Mesothelial cell of epicardium (in vitro differentiated cells): ENCODE measurements at regions not wholly inside any gene's neighbourhood (a gene's known extent, or its start where the extent isn't known, plus 50 kb on each side); places are given as distances from the start of the nearest gene placed in this dataset.
"Not testable (repeated sequence)": the region's sequence is repeated elsewhere in the genome, so short reads cannot be mapped to it uniquely, and the experiment has no call there.

ENCODE experiments used
- DNase-seq, 2 experiments: peaks; one replicate each; pipeline ENCODE4 v3.0.0; 2021; ENCODE audit warnings: low spot score in 2 of 2; ENCODE audit not compliant: unreplicated experiment in 2 of 2
- H3K27ac Mint-ChIP-seq: 2 replicates; pipeline ENCODE4 v1.8.0; 2021; ENCODE audit warnings: mixed read lengths
- H3K27me3 Mint-ChIP-seq: 2 replicates; pipeline ENCODE4 v1.8.0; 2021; ENCODE audit warnings: low read depth, mixed read lengths
- H3K36me3 Mint-ChIP-seq: 2 replicates; pipeline ENCODE4 v1.8.0; 2021; ENCODE audit warnings: mixed read lengths
- H3K4me1 Mint-ChIP-seq: 2 replicates; pipeline ENCODE4 v1.8.0; 2021; ENCODE audit warnings: mixed read lengths
- H3K4me3 Mint-ChIP-seq: 2 replicates; pipeline ENCODE4 v1.8.0; 2021; ENCODE audit warnings: mild to moderate bottlenecking, moderate library complexity, mixed read lengths
- H3K9me3 Mint-ChIP-seq: 2 replicates; pipeline ENCODE4 v1.8.0; 2021; ENCODE audit warnings: mixed read lengths
- CTCF ChIP-seq: fragments of 200-600 bp; sonication (generic); IDR thresholded peaks from one replicate; pipeline ENCODE4 v1.5.0; 2021; ENCODE audit warnings: antibody characterized with exemption; ENCODE audit not compliant: unreplicated experiment

GRCh38 chrX:53883196-53883595, 161.1 kb downstream of the PHF8 start:
- H3K4me3 Mint-ChIP-seq, result no peak overlapping the region
- no peaks in the 10 kb centered on the region for H3K36me3 Mint-ChIP-seq
- H3K9me3 Mint-ChIP-seq, result peaks cover 37% of the 10 kb centered on the region
- H3K27me3 Mint-ChIP-seq, result no peaks in the 10 kb centered on the region
- peaks cover 4% of the 10 kb centered on the region for H3K4me1 Mint-ChIP-seq
- no peak overlapping the region for H3K27ac Mint-ChIP-seq
- no peak for DNase-seq
- TF ChIP-seq CTCF, result no peak

- no peaks in the 10 kb centered on the region for H3K36me3 Mint-ChIP-seq
- no peak for DNase-seq
- peaks cover 4% of the 10 kb centered on the region for H3K4me1 Mint-ChIP-seq
- no peak overlapping the region for H3K4me3 Mint-ChIP-seq
- no peak overlapping the region for H3K27ac Mint-ChIP-seq
- no peak for TF ChIP-seq CTCF
- H3K9me3 Mint-ChIP-seq, result peaks cover 42% of the 10 kb centered on the region
- no peaks in the 10 kb centered on the region for H3K27me3 Mint-ChIP-seq
These were observed 161.9 kb downstream of the PHF8 start for GRCh38 chrX:53882331-53882730.

- not testable (repeated sequence) for H3K4me3 Mint-ChIP-seq, DNase-seq, H3K27me3 Mint-ChIP-seq, H3K36me3 Mint-ChIP-seq, H3K4me1 Mint-ChIP-seq, H3K27ac Mint-ChIP-seq
- H3K9me3 Mint-ChIP-seq, result peaks cover 46% of the 10 kb centered on the region
These were observed 163.5 kb downstream of the PHF8 start for GRCh38 chrX:53880786-53881185.

- Mint-ChIP-seq H3K27me3 (no peaks in the 10 kb centered on the region), H3K27ac (no peak overlapping the region), H3K4me3 (no peak overlapping the region), H3K36me3 (no peaks in the 10 kb centered on the region), H3K4me1 (no peaks in the 10 kb centered on the region), H3K9me3 (peaks cover 47% of the 10 kb centered on the region)
- no peak for DNase-seq
- no peak for TF ChIP-seq CTCF
These were observed 173.4 kb upstream of the HUWE1 start for GRCh38 chrX:53859890-53860289.

GRCh38 chrX:53831662-53832635, 145.4 kb upstream of the HUWE1 start:
- H3K9me3 Mint-ChIP-seq, result peaks cover 39% of the 10 kb centered on the region
- no peak overlapping the region for H3K4me3 Mint-ChIP-seq
- TF ChIP-seq CTCF, result no peak
- H3K36me3 Mint-ChIP-seq, result no peaks in the 10 kb centered on the region
- H3K27ac Mint-ChIP-seq, result no peak overlapping the region
- DNase-seq, result no peak
- H3K27me3 Mint-ChIP-seq, result peaks cover 2% of the 10 kb centered on the region
- H3K4me1 Mint-ChIP-seq, result no peaks in the 10 kb centered on the region

GRCh38 chrX:53824686-53825085, 138.2 kb upstream of the HUWE1 start:
- no peak for DNase-seq
- no peak overlapping the region for H3K27ac Mint-ChIP-seq
- no peaks in the 10 kb centered on the region for H3K36me3 Mint-ChIP-seq
- TF ChIP-seq CTCF, result no peak
- H3K4me3 Mint-ChIP-seq, result no peak overlapping the region
- H3K9me3 Mint-ChIP-seq, result peaks cover 26% of the 10 kb centered on the region
- no peaks in the 10 kb centered on the region for H3K4me1 Mint-ChIP-seq
- no peaks in the 10 kb centered on the region for H3K27me3 Mint-ChIP-seq

- not testable (repeated sequence) for H3K4me1 Mint-ChIP-seq, H3K4me3 Mint-ChIP-seq
- H3K9me3 Mint-ChIP-seq, result peaks cover 23% of the 10 kb centered on the region
These were observed 131.6 kb upstream of the HUWE1 start for GRCh38 chrX:53818115-53818514.

More at GRCh38 chrX:53818115-53818514, 131.6 kb upstream of the HUWE1 start:
- not testable (repeated sequence) for H3K36me3 Mint-ChIP-seq, H3K27me3 Mint-ChIP-seq, DNase-seq, H3K27ac Mint-ChIP-seq
